ENCODE measurements at regions not wholly inside any gene's neighbourhood (a gene's known extent, or its start where the extent isn't known, plus 50 kb on each side); places are given as distances from the start of the nearest gene placed in this dataset.

- ChIA-PET CTCF (no interaction called here), POLR2A (no interaction called here)
- DNase-seq (ENCODE audit: low spot score) (no peak), ATAC-seq (no peak)
- Mint-ChIP-seq H3K27me3 (ENCODE audit: low read depth) (no peaks in the 10 kb centered on the region), H3K27ac (no peak overlapping the region), H3K36me3 (peaks cover 16% of the 10 kb centered on the region), H3K4me1 (no peaks in the 10 kb centered on the region), H3K4me3 (no peak overlapping the region), H3K9me3 (peaks cover 21% of the 10 kb centered on the region)
- no peak for TF ChIP-seq SMAD4 (CRISPR knock-in tag; IDR thresholded peaks at IDR 0.05)
These were observed 565.8 kb upstream of the SPANXN1 start for GRCh38 chrX:144681501-144681900.

- peaks cover 17% of the 10 kb centered on the region for H3K36me3 Mint-ChIP-seq
- no peak overlapping the region for H3K27ac Mint-ChIP-seq
- peaks cover 28% of the 10 kb centered on the region for H3K9me3 Mint-ChIP-seq
- CTCF ChIA-PET = no interaction called here
- no peak overlapping the region for H3K4me3 Mint-ChIP-seq
- DNase-seq (ENCODE audit: low spot score) (no peak), ATAC-seq (no peak)
- TF ChIP-seq, protein P1, sequence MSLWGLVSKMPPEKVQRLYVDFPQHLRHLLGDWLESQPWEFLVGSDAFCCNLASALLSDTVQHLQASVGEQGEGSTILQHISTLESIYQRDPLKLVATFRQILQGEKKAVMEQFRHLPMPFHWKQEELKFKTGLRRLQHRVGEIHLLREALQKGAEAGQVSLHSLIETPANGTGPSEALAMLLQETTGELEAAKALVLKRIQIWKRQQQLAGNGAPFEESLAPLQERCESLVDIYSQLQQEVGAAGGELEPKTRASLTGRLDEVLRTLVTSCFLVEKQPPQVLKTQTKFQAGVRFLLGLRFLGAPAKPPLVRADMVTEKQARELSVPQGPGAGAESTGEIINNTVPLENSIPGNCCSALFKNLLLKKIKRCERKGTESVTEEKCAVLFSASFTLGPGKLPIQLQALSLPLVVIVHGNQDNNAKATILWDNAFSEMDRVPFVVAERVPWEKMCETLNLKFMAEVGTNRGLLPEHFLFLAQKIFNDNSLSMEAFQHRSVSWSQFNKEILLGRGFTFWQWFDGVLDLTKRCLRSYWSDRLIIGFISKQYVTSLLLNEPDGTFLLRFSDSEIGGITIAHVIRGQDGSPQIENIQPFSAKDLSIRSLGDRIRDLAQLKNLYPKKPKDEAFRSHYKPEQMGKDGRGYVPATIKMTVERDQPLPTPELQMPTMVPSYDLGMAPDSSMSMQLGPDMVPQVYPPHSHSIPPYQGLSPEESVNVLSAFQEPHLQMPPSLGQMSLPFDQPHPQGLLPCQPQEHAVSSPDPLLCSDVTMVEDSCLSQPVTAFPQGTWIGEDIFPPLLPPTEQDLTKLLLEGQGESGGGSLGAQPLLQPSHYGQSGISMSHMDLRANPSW (CRISPR knock-in tag; conservative IDR thresholded peaks at IDR 0.05; ENCODE audit: low read depth) = no peak
- TF ChIP-seq JAZF1 (CRISPR knock-in tag; IDR thresholded peaks at IDR 0.05) (no peak), E2F5 (CRISPR knock-in tag; IDR thresholded peaks at IDR 0.05) (no peak), ARID4B (CRISPR knock-in tag; IDR thresholded peaks at IDR 0.05; ENCODE audit: borderline replicate concordance) (no peak), TEAD1 (CRISPR knock-in tag; IDR thresholded peaks at IDR 0.05) (no peak), HMGA2 (CRISPR knock-in tag; IDR thresholded peaks at IDR 0.05) (no peak), TCF7 (CRISPR knock-in tag; IDR thresholded peaks at IDR 0.05; ENCODE audit: low read depth) (no peak), TP53 (CRISPR knock-in tag; IDR thresholded peaks at IDR 0.05) (no peak), EMX1 (CRISPR knock-in tag; IDR thresholded peaks at IDR 0.05) (no peak)
- H3K27me3 Mint-ChIP-seq (ENCODE audit: low read depth) = no peaks in the 10 kb centered on the region
- H3K4me1 Mint-ChIP-seq = no peaks in the 10 kb centered on the region
- POLR2A ChIA-PET = no interaction called here
These were observed 564.1 kb upstream of the SPANXN1 start for GRCh38 chrX:144683247-144683646.

GRCh38 chrX:144709841-144710240 lies 537.5 kb upstream of the SPANXN1 start:
- Mint-ChIP-seq H3K27me3 (ENCODE audit: low read depth) (no peaks in the 10 kb centered on the region), H3K27ac (no peak overlapping the region), H3K4me3 (no peak overlapping the region), H3K9me3 (peaks cover 41% of the 10 kb centered on the region), H3K36me3 (peaks cover 24% of the 10 kb centered on the region), H3K4me1 (no peaks in the 10 kb centered on the region)
- ChIA-PET CTCF (no interaction called here), POLR2A (no interaction called here)
- DNase-seq (ENCODE audit: low spot score) (no peak), ATAC-seq (no peak)
- TF ChIP-seq SP1 (CRISPR knock-in tag; conservative IDR thresholded peaks at IDR 0.05) = no peak
- no peak for TF ChIP-seq GABPB1 (CRISPR knock-in tag; IDR thresholded peaks at IDR 0.05)
- TF ChIP-seq JAZF1 (CRISPR knock-in tag; IDR thresholded peaks at IDR 0.05) = no peak

- CTCF ChIA-PET = interaction anchor here (0.6 kb wide), 1 partner anchor 42 kb away, joined by 3 read pairs; no protein-coding TSS in a partner anchor
- TF ChIP-seq, protein P2, sequence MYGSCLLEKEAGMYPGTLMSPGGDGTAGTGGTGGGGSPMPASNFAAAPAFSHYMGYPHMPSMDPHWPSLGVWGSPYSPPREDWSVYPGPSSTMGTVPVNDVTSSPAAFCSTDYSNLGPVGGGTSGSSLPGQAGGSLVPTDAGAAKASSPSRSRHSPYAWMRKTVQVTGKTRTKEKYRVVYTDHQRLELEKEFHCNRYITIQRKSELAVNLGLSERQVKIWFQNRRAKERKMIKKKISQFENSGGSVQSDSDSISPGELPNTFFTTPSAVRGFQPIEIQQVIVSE (CRISPR knock-in tag; IDR thresholded peaks at IDR 0.05; ENCODE audit: borderline replicate concordance) = no peak
- TF ChIP-seq ZNF416 (CRISPR knock-in tag; IDR thresholded peaks at IDR 0.05) (no peak), ESRRA (CRISPR knock-in tag; IDR thresholded peaks at IDR 0.05; ENCODE audit: borderline replicate concordance) (no peak), ZNF532 (CRISPR knock-in tag; IDR thresholded peaks at IDR 0.05; ENCODE audit: borderline replicate concordance) (no peak), TEAD1 (CRISPR knock-in tag; IDR thresholded peaks at IDR 0.05) (no peak)
These were observed 532.0 kb upstream of the SPANXN1 start for GRCh38 chrX:144715337-144715736.

More at GRCh38 chrX:144715337-144715736, 532.0 kb upstream of the SPANXN1 start:
- Mint-ChIP-seq H3K27me3 (ENCODE audit: low read depth) (no peaks in the 10 kb centered on the region), H3K9me3 (peaks cover 27% of the 10 kb centered on the region), H3K4me3 (no peak overlapping the region), H3K36me3 (peaks cover 25% of the 10 kb centered on the region), H3K4me1 (no peaks in the 10 kb centered on the region), H3K27ac (no peak overlapping the region)
- POLR2A ChIA-PET = no interaction called here
- ATAC-seq = no peak
- DNase-seq (ENCODE audit: low spot score) = no peak

All from WTC11 (cell line).